ENCODE measurements at regions not wholly inside any gene's neighbourhood (a gene's known extent, or its start where the extent isn't known, plus 50 kb on each side); places are given as distances from the start of the nearest gene placed in this dataset.

DNA sequence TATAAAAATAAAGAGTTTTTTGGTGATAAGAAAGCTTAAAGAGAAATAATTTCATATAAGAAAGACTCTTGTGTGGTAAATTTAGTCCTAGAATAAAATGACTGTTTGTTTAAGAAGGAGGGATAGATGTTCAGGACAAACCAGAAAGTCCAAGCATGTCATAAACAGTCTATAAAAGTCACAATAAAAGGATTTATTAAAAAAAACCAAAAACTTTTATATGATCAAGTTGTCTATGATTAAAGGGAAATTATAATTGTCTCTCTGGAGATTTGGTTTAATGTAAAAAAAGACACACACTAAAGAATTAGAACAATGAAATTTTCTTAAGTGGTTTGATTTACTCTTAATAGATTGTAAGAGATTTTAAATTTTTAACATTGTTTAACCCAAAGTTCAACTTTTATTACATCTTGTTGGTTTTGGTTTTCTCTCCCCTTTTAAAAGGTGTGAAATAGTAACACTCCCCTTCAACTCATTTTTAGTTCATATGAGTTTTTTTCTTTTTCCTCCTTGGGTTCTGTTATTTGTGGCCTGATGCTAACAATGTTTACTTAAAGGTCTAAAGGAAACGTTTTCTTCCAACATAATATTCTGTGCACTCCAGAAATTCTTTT, 89.7 kb downstream of the PDHA2 start:
- TF ChIP-seq, protein P1, sequence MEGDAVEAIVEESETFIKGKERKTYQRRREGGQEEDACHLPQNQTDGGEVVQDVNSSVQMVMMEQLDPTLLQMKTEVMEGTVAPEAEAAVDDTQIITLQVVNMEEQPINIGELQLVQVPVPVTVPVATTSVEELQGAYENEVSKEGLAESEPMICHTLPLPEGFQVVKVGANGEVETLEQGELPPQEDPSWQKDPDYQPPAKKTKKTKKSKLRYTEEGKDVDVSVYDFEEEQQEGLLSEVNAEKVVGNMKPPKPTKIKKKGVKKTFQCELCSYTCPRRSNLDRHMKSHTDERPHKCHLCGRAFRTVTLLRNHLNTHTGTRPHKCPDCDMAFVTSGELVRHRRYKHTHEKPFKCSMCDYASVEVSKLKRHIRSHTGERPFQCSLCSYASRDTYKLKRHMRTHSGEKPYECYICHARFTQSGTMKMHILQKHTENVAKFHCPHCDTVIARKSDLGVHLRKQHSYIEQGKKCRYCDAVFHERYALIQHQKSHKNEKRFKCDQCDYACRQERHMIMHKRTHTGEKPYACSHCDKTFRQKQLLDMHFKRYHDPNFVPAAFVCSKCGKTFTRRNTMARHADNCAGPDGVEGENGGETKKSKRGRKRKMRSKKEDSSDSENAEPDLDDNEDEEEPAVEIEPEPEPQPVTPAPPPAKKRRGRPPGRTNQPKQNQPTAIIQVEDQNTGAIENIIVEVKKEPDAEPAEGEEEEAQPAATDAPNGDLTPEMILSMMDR (IDR thresholded peaks at IDR 0.05 in 2 of 3, conservative IDR thresholded peaks at IDR 0.05 in 1 of 3; ENCODE audit: borderline replicate concordance in 1 of 3, insufficient read depth in 1 of 3, low read depth in 2 of 3, low read length in 2 of 3), result no peak
- TF ChIP-seq POLR2A (IDR thresholded peaks at IDR 0.05; ENCODE audit: borderline replicate concordance, extremely low read depth, insufficient read depth, insufficient read length), result no peak
- no peak for TF ChIP-seq EGR1 (IDR thresholded peaks at IDR 0.05; ENCODE audit: low read depth)
